HCT116 (cell line): ENCODE measurements at regions not wholly inside any gene's neighbourhood (a gene's known extent, or its start where the extent isn't known, plus 50 kb on each side); places are given as distances from the start of the nearest gene placed in this dataset.

Experiments
- ATAC-seq: fragments of 200-7000 bp; cut with Tn5 transposase; 2 replicates; pipeline ENCODE4 v1.9.1; 2020; ENCODE audit warnings: mild to moderate bottlenecking, moderate library complexity
- BruUV-seq: library from RNA; stranded (reverse); fragments of 400-500 nt; replicated peaks from 2 replicates; lab custom pipeline; 2021; lab: Mats Ljungman, UMichigan
- CTCF ChIA-PET: fragments of 300-600 bp; sonication (Branson Sonifier 250); formaldehyde crosslinking; loops from one replicate; lab custom pipeline; 2021; ENCODE audit warnings: antibody characterized with exemption; lab: Charles Lee
- POLR2A ChIA-PET: fragments of 300-600, 350-600 bp; sonication (Branson Sonifier 250); formaldehyde crosslinking; loops from one replicate; lab custom pipeline; 2021; ENCODE audit warnings: antibody characterized with exemption; lab: Charles Lee
- RAD21 ChIA-PET, 2 experiments: fragments of 300-600 bp; sonication (Branson Sonifier 250); formaldehyde crosslinking; loops; one replicate each; lab custom pipeline; 2023; ENCODE audit warnings: low total read pairs in 2 of 2; ENCODE audit not compliant: uncharacterized antibody in 2 of 2, unreplicated experiment in 2 of 2, low non-redundant PET in 1 of 2; lab: Charles Lee
- DNase-seq: peaks from one replicate; pipeline ENCODE4 v3.0.0-alpha.2; 2010; ENCODE audit warnings: low read depth, low spot score
- H2AFZ ChIP-seq: fragments of 200-600 bp; shearing (Covaris generic), sonication (generic); 2 replicates; pipeline ENCODE4 v1.6.1; 2017; ENCODE audit warnings: low read depth, mixed run types, mixed read lengths, antibody characterized with exemption, low read length; ENCODE audit not compliant: poor library complexity, severe bottlenecking
- H3K27ac ChIP-seq: 2 replicates; pipeline ENCODE4 v1.5.1; 2012; ENCODE audit warnings: low read depth, low read length
- H3K27me3 ChIP-seq: fragments of 200-600 bp; sonication (generic); 2 replicates; pipeline ENCODE4 v1.6.1; 2016; ENCODE audit warnings: mixed run types, low read length, mixed read lengths; ENCODE audit not compliant: insufficient read depth
- H3K36me3 ChIP-seq, 2 experiments: fragments of 200-500 bp in 1 of 2; fragments of 200-600 bp in 1 of 2; sonication (Bioruptor generic) in 1 of 2; sonication (generic) in 1 of 2; 2 replicates each; pipeline versions ENCODE4 v1.5.1 to v1.6.1; 2014 to 2016; ENCODE audit warnings: low read length in 2 of 2, inconsistent platforms in 1 of 2, mixed read lengths in 1 of 2, mixed run types in 1 of 2; ENCODE audit not compliant: insufficient read depth in 2 of 2, control insufficient read depth in 1 of 2
- H3K4me1 ChIP-seq, 2 experiments: fragments of 200-600 bp in 1 of 2; sonication (generic) in 1 of 2; 2 replicates each; pipeline versions ENCODE4 v1.5.1 to v1.6.1; 2012 to 2017; ENCODE audit warnings: low read length in 2 of 2, inconsistent platforms in 1 of 2, mild to moderate bottlenecking in 1 of 2, mixed read lengths in 1 of 2, mixed run types in 1 of 2, moderate library complexity in 1 of 2; ENCODE audit not compliant: insufficient read depth in 2 of 2, control insufficient read depth in 1 of 2
- H3K4me2 ChIP-seq: fragments of 200-600 bp; sonication (generic); 2 replicates; pipeline ENCODE4 v1.6.1; 2017; ENCODE audit warnings: mixed run types, low read length, mixed read lengths
- H3K4me3 ChIP-seq, 2 experiments: fragments of 200-600 bp in 1 of 2; sonication (generic) in 1 of 2; replicated peaks in 1 of 2; 2 replicates each; pipeline ENCODE4 v1.5.1; 2011 to 2016; ENCODE audit warnings: low read length in 2 of 2, control low read depth in 1 of 2, low read depth in 1 of 2, mild to moderate bottlenecking in 1 of 2, mixed read lengths in 1 of 2, mixed run types in 1 of 2
- H3K79me2 ChIP-seq: fragments of 200-600 bp; sonication (generic); 2 replicates; pipeline ENCODE4 v1.6.1; 2017; ENCODE audit warnings: mild to moderate bottlenecking, mixed run types, low read length, moderate library complexity, mixed read lengths; ENCODE audit not compliant: insufficient read depth
- H3K9ac ChIP-seq: fragments of 200-600 bp; sonication (generic); 2 replicates; pipeline ENCODE4 v1.6.1; 2016; ENCODE audit warnings: low read length, mixed read lengths
- H3K9me2 ChIP-seq: fragments of 200-600 bp; sonication (generic), shearing (Covaris generic); 2 replicates; pipeline ENCODE4 v1.6.1; 2017; ENCODE audit warnings: mixed run types, mild to moderate bottlenecking, moderate library complexity; ENCODE audit not compliant: insufficient read depth
- H3K9me3 ChIP-seq, 2 experiments: fragments of 200-500 bp in 1 of 2; fragments of 200-600 bp in 1 of 2; sonication (Bioruptor generic) in 1 of 2; sonication (generic) in 1 of 2; 2 replicates each; pipeline ENCODE4 v1.6.1; 2014 to 2017; ENCODE audit warnings: low read length in 2 of 2, mixed read lengths in 2 of 2, inconsistent platforms in 1 of 2, low read depth in 1 of 2, mild to moderate bottlenecking in 1 of 2, mixed run types in 1 of 2, moderate library complexity in 1 of 2; ENCODE audit not compliant: control insufficient read depth in 1 of 2, insufficient read depth in 1 of 2
- H4K20me1 ChIP-seq: fragments of 200-600 bp; sonication (generic), shearing (Covaris generic); 2 replicates; pipeline ENCODE4 v1.6.1; 2017; ENCODE audit warnings: mixed run types, mild to moderate bottlenecking, moderate library complexity; ENCODE audit not compliant: insufficient read depth
- ATF3 ChIP-seq: IDR thresholded peaks from 2 replicates; pipeline ENCODE4 v1.6.1; 2012
- CBX3 ChIP-seq: IDR thresholded peaks from 2 replicates; pipeline ENCODE4 v1.6.1; 2012; ENCODE audit warnings: low read depth
- CEBPB ChIP-seq: IDR thresholded peaks from 2 replicates; pipeline ENCODE4 v1.6.1; 2012; ENCODE audit warnings: low read depth
- EGR1 ChIP-seq: IDR thresholded peaks from 2 replicates; pipeline ENCODE4 v1.6.1; 2012; ENCODE audit warnings: low read depth
- ELF1 ChIP-seq: IDR thresholded peaks from 2 replicates; pipeline ENCODE4 v1.6.1; 2012; ENCODE audit warnings: low read depth, borderline replicate concordance
- EZH2 ChIP-seq: fragments of 200-600 bp; sonication (generic); IDR thresholded peaks from 2 replicates; pipeline ENCODE4 v1.6.1; 2017; ENCODE audit warnings: antibody characterized with exemption, mixed run types
- FOSL1 ChIP-seq: IDR thresholded peaks from 2 replicates; pipeline ENCODE4 v1.6.1; 2012; ENCODE audit warnings: low read depth
- JUND ChIP-seq: IDR thresholded peaks from 2 replicates; pipeline ENCODE4 v1.6.1; 2012
- POLR2A ChIP-seq: IDR thresholded peaks from 2 replicates; pipeline ENCODE4 v1.7.0; 2011; ENCODE audit warnings: borderline replicate concordance; ENCODE audit not compliant: insufficient read depth, insufficient read length; ENCODE audit errors: extremely low read depth
- POLR2AphosphoS5 ChIP-seq: IDR thresholded peaks from 2 replicates; pipeline ENCODE4 v1.6.1; 2011; ENCODE audit warnings: mild to moderate bottlenecking, low read depth, low read length, moderate library complexity
- RAD21 ChIP-seq: IDR thresholded peaks from 2 replicates; pipeline ENCODE4 v1.6.1; 2012; ENCODE audit warnings: low read depth, mild to moderate bottlenecking
- REST ChIP-seq: IDR thresholded peaks from 2 replicates; pipeline ENCODE4 v1.6.1; 2012; ENCODE audit warnings: low read depth
- SIN3A ChIP-seq: IDR thresholded peaks from 2 replicates; pipeline ENCODE4 v1.6.1; 2012; ENCODE audit warnings: low read depth
- SP1 ChIP-seq: IDR thresholded peaks from 2 replicates; pipeline ENCODE4 v1.6.1; 2012; ENCODE audit warnings: low read depth
- SRF ChIP-seq: IDR thresholded peaks from 2 replicates; pipeline ENCODE4 v1.6.1; 2012; ENCODE audit warnings: low read depth
- TCF7L2 ChIP-seq: IDR thresholded peaks from 2 replicates; pipeline ENCODE4 v1.7.0; 2011; ENCODE audit warnings: borderline replicate concordance, inconsistent platforms; ENCODE audit not compliant: insufficient read depth, insufficient read length; ENCODE audit errors: extremely low read depth
- ZFX ChIP-seq: fragments of 450-650 bp; IDR thresholded peaks from 2 replicates; pipeline ENCODE4 v1.6.1; 2017
- ZNF274 ChIP-seq: fragments of 200-500 bp; sonication (Bioruptor generic); IDR thresholded peaks from 2 replicates; pipeline ENCODE4 v1.6.1; 2014; ENCODE audit warnings: mild to moderate bottlenecking, low read depth, low read length, inconsistent platforms
- intact Hi-C: fragments of 100-400 bp; cut with micrococcal nuclease; formaldehyde crosslinking; loops from 2 replicates; pipeline ENCODE4 v1.10.0; 2022

- no peak for ATAC-seq
- Histone ChIP-seq H3K36me3 (no peaks in the 10 kb centered on the region), H3K9me2 (no peaks in the 10 kb centered on the region), H3K9me3 (no peaks in the 10 kb centered on the region), H4K20me1 (no peaks in the 10 kb centered on the region), H3K4me3 (no peak overlapping the region), H3K27ac (no peak overlapping the region), H3K4me1 (no peaks in the 10 kb centered on the region), H3K79me2 (no peaks in the 10 kb centered on the region), H3K27me3 (no peaks in the 10 kb centered on the region; the same call in 1 of the 2 replicates), H3K9ac (no peak overlapping the region), H2AFZ (no peak overlapping the region), H3K4me2 (no peak overlapping the region)
- ChIA-PET POLR2A (no interaction called here), RAD21 (no interaction called here), CTCF (no interaction called here)
- no TSS peak for BruUV-seq
- TF ChIP-seq FOSL1: no peak
- TF ChIP-seq EGR1: no peak
- TF ChIP-seq EZH2: no peak
- no peak for TF ChIP-seq RAD21
- DNase-seq: no peak
- intact Hi-C loops: no loop called here
These were observed 240.6 kb upstream of the MAP3K1 start for GRCh38 chr5:56574778-56575177.

- Histone ChIP-seq H2AFZ (no peak overlapping the region), H3K4me3 (no peak overlapping the region), H3K27me3 (peaks cover 5% of the 10 kb centered on the region; the same call in 1 of the 2 replicates), H3K9me3 (no peaks in the 10 kb centered on the region), H3K79me2 (no peaks in the 10 kb centered on the region), H3K4me1 (no peaks in the 10 kb centered on the region), H4K20me1 (no peaks in the 10 kb centered on the region), H3K36me3 (no peaks in the 10 kb centered on the region), H3K9me2 (no peaks in the 10 kb centered on the region), H3K27ac (no peak overlapping the region), H3K4me2 (no peak overlapping the region), H3K9ac (no peak overlapping the region)
- RAD21 ChIA-PET: no interaction called here
- DNase-seq: no peak
- BruUV-seq: no TSS peak
- intact Hi-C loops: no loop called here
- no peak for ATAC-seq
- POLR2A ChIA-PET: no interaction called here
- CTCF ChIA-PET: no interaction called here
- no peak for TF ChIP-seq EZH2
- no peak for TF ChIP-seq ATF3
- no peak for TF ChIP-seq CEBPB
- no peak for TF ChIP-seq ZFX
- TF ChIP-seq SIN3A: no peak
- no peak for TF ChIP-seq POLR2A
- TF ChIP-seq SP1: no peak
- TF ChIP-seq FOSL1: no peak
- TF ChIP-seq TCF7L2: no peak
- TF ChIP-seq POLR2AphosphoS5: no peak
- no peak for TF ChIP-seq SRF
- no peak for TF ChIP-seq JUND
- no peak for TF ChIP-seq ELF1
- no peak for TF ChIP-seq RAD21
- no peak for TF ChIP-seq ZNF274
- TF ChIP-seq CBX3: no peak
- no peak for TF ChIP-seq REST
These were observed 245.8 kb upstream of the MAP3K1 start for GRCh38 chr5:56569566-56569965.
